GM23338 (cell line): ENCODE measurements at regions not wholly inside any gene's neighbourhood (a gene's known extent, or its start where the extent isn't known, plus 50 kb on each side); places are given as distances from the start of the nearest gene placed in this dataset.

Experiments
- ATAC-seq: fragments of 200-7000 bp; cut with Tn5 transposase; 3 replicates; pipeline ENCODE4 v1.9.1; 2020
- DNase-seq: peaks from one replicate; pipeline ENCODE4 v3.0.0-alpha.2; 2015; ENCODE audit warnings: low spot score
- H2AFZ ChIP-seq: fragments of 200-600 bp; sonication (generic); 2 replicates; pipeline ENCODE4 v1.8.0; 2016; ENCODE audit warnings: antibody characterized with exemption, mild to moderate bottlenecking, moderate library complexity
- H3F3A ChIP-seq: fragments of 200-600 bp; sonication (generic); replicated peaks from 2 replicates; pipeline ENCODE4 v1.8.0; 2017; ENCODE audit warnings: antibody characterized with exemption, mixed run types, low read depth
- H3K27ac ChIP-seq: fragments of 200-600 bp; sonication (generic); 2 replicates; pipeline ENCODE4 v1.6.1; 2016; ENCODE audit warnings: low read depth
- H3K27me3 ChIP-seq: fragments of 200-600 bp; sonication (generic); 2 replicates; pipeline ENCODE4 v1.8.0; 2016; ENCODE audit warnings: mild to moderate bottlenecking, mixed run types, moderate library complexity; ENCODE audit not compliant: insufficient read depth
- H3K36me3 ChIP-seq: fragments of 200-600 bp; sonication (generic); 2 replicates; pipeline ENCODE4 v1.8.0; 2016; ENCODE audit warnings: mild to moderate bottlenecking; ENCODE audit not compliant: insufficient read depth
- H3K4me1 ChIP-seq: fragments of 200-600 bp; sonication (generic); 2 replicates; pipeline ENCODE4 v1.8.0; 2016; ENCODE audit warnings: mild to moderate bottlenecking, moderate library complexity; ENCODE audit not compliant: insufficient read depth
- H3K4me2 ChIP-seq: fragments of 200-600 bp; sonication (generic); 2 replicates; pipeline ENCODE4 v1.7.1; 2017; ENCODE audit warnings: mixed run types
- H3K4me3 ChIP-seq: fragments of 200-600 bp; sonication (generic); 2 replicates; pipeline ENCODE4 v1.6.1; 2016; ENCODE audit warnings: mixed run types
- H3K79me2 ChIP-seq: fragments of 200-600 bp; sonication (generic); replicated peaks from 2 replicates; pipeline ENCODE4 v1.8.0; 2017; ENCODE audit warnings: mild to moderate bottlenecking; ENCODE audit not compliant: insufficient read depth
- H3K9me2 ChIP-seq: fragments of 200-600 bp; sonication (generic); 2 replicates; pipeline ENCODE4 v1.8.0; 2017; ENCODE audit not compliant: insufficient read depth
- H4K20me1 ChIP-seq: fragments of 200-600 bp; sonication (generic); replicated peaks from 2 replicates; pipeline ENCODE4 v1.8.0; 2017; ENCODE audit warnings: mild to moderate bottlenecking; ENCODE audit not compliant: insufficient read depth
- H3K27ac Mint-ChIP-seq: 2 replicates; pipeline ENCODE4 v1.8.0; 2020; ENCODE audit warnings: inconsistent platforms, mild to moderate bottlenecking, moderate library complexity, mixed read lengths
- H3K27me3 Mint-ChIP-seq: 3 replicates; pipeline ENCODE4 v1.8.0; 2022; ENCODE audit warnings: low read depth, mild to moderate bottlenecking, moderate library complexity, mixed read lengths, inconsistent platforms; ENCODE audit not compliant: insufficient read depth, poor library complexity
- H3K36me3 Mint-ChIP-seq: 3 replicates; pipeline ENCODE4 v1.8.0; 2021; ENCODE audit warnings: low read depth, mild to moderate bottlenecking, inconsistent platforms, moderate library complexity, mixed read lengths
- H3K4me1 Mint-ChIP-seq: 3 replicates; pipeline ENCODE4 v1.8.0; 2020; ENCODE audit warnings: mild to moderate bottlenecking, inconsistent platforms, mixed read lengths
- H3K4me3 Mint-ChIP-seq: 3 replicates; pipeline ENCODE4 v1.8.0; 2021; ENCODE audit warnings: moderate library complexity, mild to moderate bottlenecking, inconsistent platforms, mixed read lengths
- H3K9me3 Mint-ChIP-seq: 3 replicates; pipeline ENCODE4 v1.8.0; 2020; ENCODE audit warnings: moderate library complexity, mild to moderate bottlenecking, inconsistent platforms, mixed read lengths
- EZH2 ChIP-seq: fragments of 200-600 bp; sonication (generic); IDR thresholded peaks from one replicate; pipeline ENCODE4 v1.8.0; 2017; ENCODE audit warnings: antibody characterized with exemption, mild to moderate bottlenecking, low read depth; ENCODE audit not compliant: unreplicated experiment
- JUNB ChIP-seq: IDR thresholded peaks from one replicate; pipeline ENCODE4 v1.6.1; 2016; ENCODE audit warnings: antibody characterized with exemption; ENCODE audit not compliant: unreplicated experiment
- NANOG ChIP-seq: IDR thresholded peaks from 2 replicates; pipeline ENCODE4 v1.6.1; 2016; ENCODE audit warnings: antibody characterized with exemption, borderline replicate concordance
- STAT1 ChIP-seq: IDR thresholded peaks from one replicate; pipeline ENCODE4 v1.6.1; 2016; ENCODE audit warnings: antibody characterized with exemption; ENCODE audit not compliant: unreplicated experiment
- ZNF114 ChIP-seq: fragments of 250-450 bp; sonication (Bioruptor Pico); IDR thresholded peaks from 2 replicates; pipeline ENCODE4 v1.5.0; 2020; ENCODE audit warnings: mild to moderate bottlenecking, moderate library complexity
- ZNF331 ChIP-seq: fragments of 250-450 bp; sonication (Bioruptor Pico); IDR thresholded peaks from 2 replicates; pipeline ENCODE4 v1.5.0; 2020; ENCODE audit warnings: low read depth, mild to moderate bottlenecking, moderate library complexity
- TF ChIP-seq, protein P1 (sequence below): fragments of 250-450 bp; sonication (Bioruptor Pico); IDR thresholded peaks from 2 replicates; pipeline ENCODE4 v1.5.0; 2020; ENCODE audit warnings: mild to moderate bottlenecking, moderate library complexity
- TF ChIP-seq, protein P2 (sequence below), 2 experiments: fragments of 200-600 bp in 1 of 2; sonication (generic) in 1 of 2; conservative IDR thresholded peaks; 2 replicates each; pipeline versions ENCODE4 v1.5.1 to v1.6.1; 2016 to 2017; ENCODE audit warnings: antibody characterized with exemption in 2 of 2, low read depth in 2 of 2, mild to moderate bottlenecking in 2 of 2, moderate library complexity in 1 of 2
- TF ChIP-seq, protein P3 (sequence below): IDR thresholded peaks from 2 replicates; pipeline ENCODE4 v1.6.1; 2016; ENCODE audit warnings: antibody characterized with exemption

DNA sequence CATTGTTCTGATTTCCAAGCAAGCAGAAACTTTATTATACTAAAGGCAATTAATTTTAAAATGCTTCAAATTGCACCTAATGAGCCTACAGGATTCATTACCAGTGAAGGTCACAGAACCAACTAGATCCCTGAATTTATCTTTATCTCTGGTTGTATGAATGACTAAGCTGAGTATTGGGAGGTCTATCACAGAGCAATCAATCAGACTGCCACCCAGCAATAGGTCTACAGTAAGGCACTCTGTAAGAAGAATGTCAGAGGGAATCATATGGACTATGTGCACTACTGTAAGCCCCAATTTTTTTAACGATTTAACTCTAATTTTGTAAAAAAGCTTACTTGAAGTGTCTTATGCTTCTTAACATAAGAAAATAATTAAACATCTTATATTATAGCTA lies 707.0 kb downstream of the AMY1C start (continued):
- TF ChIP-seq, protein P1, sequence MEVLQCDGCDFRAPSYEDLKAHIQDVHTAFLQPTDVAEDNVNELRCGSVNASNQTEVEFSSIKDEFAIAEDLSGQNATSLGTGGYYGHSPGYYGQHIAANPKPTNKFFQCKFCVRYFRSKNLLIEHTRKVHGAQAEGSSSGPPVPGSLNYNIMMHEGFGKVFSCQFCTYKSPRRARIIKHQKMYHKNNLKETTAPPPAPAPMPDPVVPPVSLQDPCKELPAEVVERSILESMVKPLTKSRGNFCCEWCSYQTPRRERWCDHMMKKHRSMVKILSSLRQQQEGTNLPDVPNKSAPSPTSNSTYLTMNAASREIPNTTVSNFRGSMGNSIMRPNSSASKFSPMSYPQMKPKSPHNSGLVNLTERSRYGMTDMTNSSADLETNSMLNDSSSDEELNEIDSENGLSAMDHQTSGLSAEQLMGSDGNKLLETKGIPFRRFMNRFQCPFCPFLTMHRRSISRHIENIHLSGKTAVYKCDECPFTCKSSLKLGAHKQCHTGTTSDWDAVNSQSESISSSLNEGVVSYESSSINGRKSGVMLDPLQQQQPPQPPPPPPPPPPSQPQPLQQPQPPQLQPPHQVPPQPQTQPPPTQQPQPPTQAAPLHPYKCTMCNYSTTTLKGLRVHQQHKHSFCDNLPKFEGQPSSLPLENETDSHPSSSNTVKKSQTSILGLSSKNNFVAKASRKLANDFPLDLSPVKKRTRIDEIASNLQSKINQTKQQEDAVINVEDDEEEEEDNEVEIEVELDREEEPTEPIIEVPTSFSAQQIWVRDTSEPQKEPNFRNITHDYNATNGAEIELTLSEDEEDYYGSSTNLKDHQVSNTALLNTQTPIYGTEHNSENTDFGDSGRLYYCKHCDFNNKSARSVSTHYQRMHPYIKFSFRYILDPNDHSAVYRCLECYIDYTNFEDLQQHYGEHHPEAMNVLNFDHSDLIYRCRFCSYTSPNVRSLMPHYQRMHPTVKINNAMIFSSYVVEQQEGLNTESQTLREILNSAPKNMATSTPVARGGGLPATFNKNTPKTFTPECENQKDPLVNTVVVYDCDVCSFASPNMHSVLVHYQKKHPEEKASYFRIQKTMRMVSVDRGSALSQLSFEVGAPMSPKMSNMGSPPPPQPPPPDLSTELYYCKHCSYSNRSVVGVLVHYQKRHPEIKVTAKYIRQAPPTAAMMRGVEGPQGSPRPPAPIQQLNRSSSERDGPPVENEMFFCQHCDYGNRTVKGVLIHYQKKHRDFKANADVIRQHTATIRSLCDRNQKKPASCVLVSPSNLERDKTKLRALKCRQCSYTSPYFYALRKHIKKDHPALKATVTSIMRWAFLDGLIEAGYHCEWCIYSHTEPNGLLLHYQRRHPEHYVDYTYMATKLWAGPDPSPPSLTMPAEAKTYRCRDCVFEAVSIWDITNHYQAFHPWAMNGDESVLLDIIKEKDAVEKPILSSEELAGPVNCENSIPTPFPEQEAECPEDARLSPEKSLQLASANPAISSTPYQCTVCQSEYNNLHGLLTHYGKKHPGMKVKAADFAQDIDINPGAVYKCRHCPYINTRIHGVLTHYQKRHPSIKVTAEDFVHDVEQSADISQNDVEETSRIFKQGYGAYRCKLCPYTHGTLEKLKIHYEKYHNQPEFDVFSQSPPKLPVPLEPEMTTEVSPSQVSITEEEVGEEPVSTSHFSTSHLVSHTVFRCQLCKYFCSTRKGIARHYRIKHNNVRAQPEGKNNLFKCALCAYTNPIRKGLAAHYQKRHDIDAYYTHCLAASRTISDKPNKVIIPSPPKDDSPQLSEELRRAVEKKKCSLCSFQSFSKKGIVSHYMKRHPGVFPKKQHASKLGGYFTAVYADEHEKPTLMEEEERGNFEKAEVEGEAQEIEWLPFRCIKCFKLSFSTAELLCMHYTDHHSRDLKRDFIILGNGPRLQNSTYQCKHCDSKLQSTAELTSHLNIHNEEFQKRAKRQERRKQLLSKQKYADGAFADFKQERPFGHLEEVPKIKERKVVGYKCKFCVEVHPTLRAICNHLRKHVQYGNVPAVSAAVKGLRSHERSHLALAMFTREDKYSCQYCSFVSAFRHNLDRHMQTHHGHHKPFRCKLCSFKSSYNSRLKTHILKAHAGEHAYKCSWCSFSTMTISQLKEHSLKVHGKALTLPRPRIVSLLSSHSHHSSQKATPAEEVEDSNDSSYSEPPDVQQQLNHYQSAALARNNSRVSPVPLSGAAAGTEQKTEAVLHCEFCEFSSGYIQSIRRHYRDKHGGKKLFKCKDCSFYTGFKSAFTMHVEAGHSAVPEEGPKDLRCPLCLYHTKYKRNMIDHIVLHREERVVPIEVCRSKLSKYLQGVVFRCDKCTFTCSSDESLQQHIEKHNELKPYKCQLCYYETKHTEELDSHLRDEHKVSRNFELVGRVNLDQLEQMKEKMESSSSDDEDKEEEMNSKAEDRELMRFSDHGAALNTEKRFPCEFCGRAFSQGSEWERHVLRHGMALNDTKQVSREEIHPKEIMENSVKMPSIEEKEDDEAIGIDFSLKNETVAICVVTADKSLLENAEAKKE (CRISPR knock-in tag) = no peak
- TF ChIP-seq, protein P2, sequence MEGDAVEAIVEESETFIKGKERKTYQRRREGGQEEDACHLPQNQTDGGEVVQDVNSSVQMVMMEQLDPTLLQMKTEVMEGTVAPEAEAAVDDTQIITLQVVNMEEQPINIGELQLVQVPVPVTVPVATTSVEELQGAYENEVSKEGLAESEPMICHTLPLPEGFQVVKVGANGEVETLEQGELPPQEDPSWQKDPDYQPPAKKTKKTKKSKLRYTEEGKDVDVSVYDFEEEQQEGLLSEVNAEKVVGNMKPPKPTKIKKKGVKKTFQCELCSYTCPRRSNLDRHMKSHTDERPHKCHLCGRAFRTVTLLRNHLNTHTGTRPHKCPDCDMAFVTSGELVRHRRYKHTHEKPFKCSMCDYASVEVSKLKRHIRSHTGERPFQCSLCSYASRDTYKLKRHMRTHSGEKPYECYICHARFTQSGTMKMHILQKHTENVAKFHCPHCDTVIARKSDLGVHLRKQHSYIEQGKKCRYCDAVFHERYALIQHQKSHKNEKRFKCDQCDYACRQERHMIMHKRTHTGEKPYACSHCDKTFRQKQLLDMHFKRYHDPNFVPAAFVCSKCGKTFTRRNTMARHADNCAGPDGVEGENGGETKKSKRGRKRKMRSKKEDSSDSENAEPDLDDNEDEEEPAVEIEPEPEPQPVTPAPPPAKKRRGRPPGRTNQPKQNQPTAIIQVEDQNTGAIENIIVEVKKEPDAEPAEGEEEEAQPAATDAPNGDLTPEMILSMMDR (conservative IDR thresholded peaks at IDR 0.05; ENCODE audit: low read depth in 2 of 2) = no peak
- TF ChIP-seq ZNF331 (CRISPR knock-in tag) (no peak), STAT1 (no peak), EZH2 (no peak)

DNA sequence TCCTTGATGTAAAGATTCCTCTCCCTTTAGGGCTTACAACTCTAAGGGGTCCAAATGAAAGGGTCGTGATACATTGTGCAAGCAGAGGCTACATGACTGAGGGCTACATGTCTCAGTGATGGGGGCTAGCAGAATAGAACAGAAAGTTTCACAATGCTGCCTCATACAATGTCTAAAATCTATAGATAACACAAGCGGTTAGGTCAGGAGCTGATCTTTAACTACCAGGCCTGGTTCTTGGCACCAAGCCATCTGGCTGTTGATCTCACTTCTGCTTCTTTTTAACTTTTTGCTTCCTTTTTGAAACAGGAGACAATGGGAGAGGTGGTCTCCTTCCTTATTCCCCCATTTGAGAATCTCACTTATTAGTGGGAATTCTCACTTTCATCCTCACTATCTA lies 710.2 kb downstream of the AMY1C start:
- Histone ChIP-seq H3K9me2 (no peaks in the 10 kb centered on the region), H3K79me2 (no peaks in the 10 kb centered on the region), H3K4me2 (no peak overlapping the region), H3K36me3 (no peaks in the 10 kb centered on the region), H3K27ac (no peak overlapping the region), H3K4me3 (no peak overlapping the region), H2AFZ (no peak overlapping the region), H3K4me1 (no peaks in the 10 kb centered on the region), H3K27me3 (no peaks in the 10 kb centered on the region), H3F3A (no peaks in the 10 kb centered on the region), H4K20me1 (no peaks in the 10 kb centered on the region)
- H3K27me3 Mint-ChIP-seq = no peaks in the 10 kb centered on the region
- H3K9me3 Mint-ChIP-seq = peaks cover 39% of the 10 kb centered on the region
- peaks cover 2% of the 10 kb centered on the region; the same call in 1 of the 3 replicates for H3K4me1 Mint-ChIP-seq
- H3K36me3 Mint-ChIP-seq = peaks cover 12% of the 10 kb centered on the region; the same call in 2 of the 3 replicates
- H3K4me3 Mint-ChIP-seq = no peak overlapping the region
- no peak for DNase-seq
- no peak overlapping the region for H3K27ac Mint-ChIP-seq
- ATAC-seq = no peak
- TF ChIP-seq NANOG = no peak
- no peak for TF ChIP-seq ZNF114 (CRISPR knock-in tag)
- TF ChIP-seq, protein P3, sequence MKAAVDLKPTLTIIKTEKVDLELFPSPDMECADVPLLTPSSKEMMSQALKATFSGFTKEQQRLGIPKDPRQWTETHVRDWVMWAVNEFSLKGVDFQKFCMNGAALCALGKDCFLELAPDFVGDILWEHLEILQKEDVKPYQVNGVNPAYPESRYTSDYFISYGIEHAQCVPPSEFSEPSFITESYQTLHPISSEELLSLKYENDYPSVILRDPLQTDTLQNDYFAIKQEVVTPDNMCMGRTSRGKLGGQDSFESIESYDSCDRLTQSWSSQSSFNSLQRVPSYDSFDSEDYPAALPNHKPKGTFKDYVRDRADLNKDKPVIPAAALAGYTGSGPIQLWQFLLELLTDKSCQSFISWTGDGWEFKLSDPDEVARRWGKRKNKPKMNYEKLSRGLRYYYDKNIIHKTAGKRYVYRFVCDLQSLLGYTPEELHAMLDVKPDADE = no peak
- no peak for TF ChIP-seq EZH2
- TF ChIP-seq JUNB = no peak
